Activated CD8-positive, alpha-beta memory T cell treated with anti-CD3 and anti-CD28 coated beads, Interleukin-2, amount 50 U/mL, for 48 hours (primary cell): ENCODE measurements at regions not wholly inside any gene's neighbourhood (a gene's known extent, or its start where the extent isn't known, plus 50 kb on each side); places are given as distances from the start of the nearest gene placed in this dataset.
"Not testable (repeated sequence)": the region's sequence is repeated elsewhere in the genome, so short reads cannot be mapped to it uniquely, and the experiment has no call there.

Experiments used
- DNase-seq: peaks from one replicate; pipeline ENCODE4 v3.0.0-alpha.2; 2020

DNA sequence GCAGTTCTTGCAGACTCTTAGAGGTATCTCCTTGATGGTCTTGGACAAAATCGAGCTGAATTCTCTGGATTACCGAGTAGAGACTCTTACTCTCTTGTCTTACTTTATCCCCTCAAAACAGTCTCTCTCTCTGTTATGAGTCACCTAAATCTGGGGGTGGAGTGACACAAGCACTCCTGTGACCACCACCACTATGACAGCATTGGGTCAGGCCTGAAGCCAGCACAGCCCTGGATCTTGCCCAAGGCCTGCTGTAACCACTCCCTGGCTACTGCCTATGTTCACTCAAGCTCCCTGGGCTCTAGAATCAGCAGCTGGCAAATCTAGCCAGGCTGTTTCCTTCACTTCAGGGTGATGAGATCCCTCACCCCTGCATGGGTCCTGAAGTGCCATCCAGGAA lies 662.5 kb downstream of the LUZP2 start:
- no peak for DNase-seq

DNA sequence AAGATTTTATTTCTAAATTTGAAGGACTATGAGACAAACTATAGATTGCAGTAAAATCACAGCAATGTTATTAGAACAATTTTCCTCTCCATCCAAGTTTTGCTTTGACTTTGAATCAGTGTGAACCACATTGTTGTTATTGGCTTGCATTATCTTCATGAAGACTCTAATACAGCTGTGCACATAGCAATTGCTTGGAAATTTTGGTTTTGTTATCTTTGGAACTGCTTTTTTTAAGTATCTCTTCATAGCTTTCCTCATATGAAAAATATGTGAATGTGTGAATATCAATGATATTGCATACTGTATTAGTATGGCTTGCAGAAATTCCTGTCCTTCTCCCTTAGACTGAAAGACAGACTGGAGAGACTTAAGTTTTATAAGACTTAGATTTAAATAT lies 666.6 kb downstream of the LUZP2 start:
- DNase-seq = no peak

DNA sequence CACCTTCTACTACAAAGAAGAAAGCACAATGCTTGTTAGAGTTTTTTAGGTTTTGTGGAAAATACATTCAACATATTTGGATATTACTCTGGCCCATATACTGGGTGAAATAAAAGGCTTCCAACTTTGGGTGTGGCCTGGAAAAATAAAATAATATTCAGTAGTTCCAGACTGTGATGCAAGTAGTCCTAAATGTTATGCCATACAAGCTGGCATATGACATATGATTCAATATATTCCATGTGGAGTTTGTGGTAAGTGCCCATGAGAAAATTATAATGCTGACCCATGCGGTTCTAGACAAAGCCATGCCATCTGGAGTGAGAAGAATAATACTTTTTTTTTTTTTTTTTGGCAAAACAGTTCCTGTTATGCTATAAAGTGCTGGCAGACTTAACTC lies 683.3 kb downstream of the LUZP2 start:
- no peak for DNase-seq

DNA sequence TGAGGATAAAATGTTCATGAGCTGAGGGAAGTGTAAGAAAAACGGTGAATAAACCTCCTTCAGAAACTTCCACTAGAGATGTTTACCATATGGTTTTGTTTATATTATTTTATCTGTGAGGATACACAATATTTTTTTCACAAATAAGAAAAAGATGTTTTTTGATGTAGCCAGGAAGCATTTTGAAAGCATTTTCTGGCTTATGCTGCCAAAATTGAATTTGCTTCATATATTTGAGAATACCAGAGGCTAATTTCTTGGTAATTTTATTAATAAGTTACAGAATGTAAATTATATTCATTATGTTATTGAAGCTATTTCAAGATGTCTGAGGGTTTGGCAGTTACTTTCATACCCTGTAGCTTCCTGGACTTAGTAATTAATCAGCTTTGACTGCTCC lies 686.6 kb downstream of the LUZP2 start:
- no peak for DNase-seq

DNA sequence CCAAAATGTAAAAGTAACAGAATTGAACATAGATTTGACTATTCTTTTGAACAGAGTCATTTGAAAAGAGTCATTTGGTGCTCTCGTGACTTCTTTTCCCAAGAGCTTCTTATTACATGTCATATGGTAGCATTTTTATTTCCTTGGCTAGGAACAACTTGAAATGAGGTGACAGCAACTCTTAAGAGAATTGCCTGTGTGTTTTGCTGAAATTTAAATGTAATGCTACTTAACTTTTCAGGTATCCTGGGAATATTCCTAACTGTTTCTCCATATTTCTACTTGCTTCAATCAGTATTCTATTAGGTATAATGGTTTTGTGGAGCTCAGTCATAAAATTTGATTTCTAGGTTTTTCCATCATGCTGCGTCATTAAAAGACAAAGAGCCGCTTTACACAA lies 700.7 kb downstream of the LUZP2 start:
- DNase-seq = no peak

DNA sequence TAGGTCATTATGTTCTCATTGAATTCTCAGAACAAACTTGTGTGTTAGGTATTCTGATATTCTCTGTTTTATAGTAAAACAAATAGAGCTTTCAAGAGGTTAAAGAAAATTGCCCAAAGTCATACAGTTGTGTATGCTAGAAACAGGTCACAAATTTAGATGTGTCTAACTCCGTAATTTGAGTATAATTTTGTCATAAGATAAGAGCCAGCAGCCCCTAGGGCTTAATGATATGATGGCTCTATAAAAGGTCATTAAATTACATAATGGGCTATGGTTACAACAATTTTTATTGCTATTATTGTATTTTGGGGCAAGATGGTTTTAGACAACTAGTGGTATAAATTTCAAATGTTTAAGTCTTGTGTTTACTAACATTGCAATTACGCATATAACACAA lies 701.9 kb downstream of the LUZP2 start:
- DNase-seq = no peak

DNA sequence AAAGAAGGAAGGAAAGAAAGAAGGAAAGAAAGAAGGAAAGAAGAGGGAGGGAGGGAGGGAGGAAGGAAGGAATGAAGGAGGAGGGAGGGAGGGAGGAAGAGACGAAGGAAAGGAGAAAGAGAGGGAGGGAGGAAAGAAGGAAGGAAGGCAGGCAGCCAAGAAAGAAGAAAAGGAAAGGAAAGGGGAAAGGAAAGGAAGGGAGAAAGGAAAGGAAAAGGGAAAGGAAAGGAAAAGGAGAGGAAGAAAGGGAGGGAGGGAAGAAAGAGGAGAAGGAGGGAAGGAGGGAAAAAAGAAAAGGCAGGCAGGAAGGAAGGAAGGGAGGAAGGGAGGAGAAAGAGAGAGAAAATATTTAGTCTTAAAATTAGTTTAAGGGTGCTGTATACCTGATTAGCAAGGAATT lies 704.1 kb downstream of the LUZP2 start:
- no peak for DNase-seq

DNA sequence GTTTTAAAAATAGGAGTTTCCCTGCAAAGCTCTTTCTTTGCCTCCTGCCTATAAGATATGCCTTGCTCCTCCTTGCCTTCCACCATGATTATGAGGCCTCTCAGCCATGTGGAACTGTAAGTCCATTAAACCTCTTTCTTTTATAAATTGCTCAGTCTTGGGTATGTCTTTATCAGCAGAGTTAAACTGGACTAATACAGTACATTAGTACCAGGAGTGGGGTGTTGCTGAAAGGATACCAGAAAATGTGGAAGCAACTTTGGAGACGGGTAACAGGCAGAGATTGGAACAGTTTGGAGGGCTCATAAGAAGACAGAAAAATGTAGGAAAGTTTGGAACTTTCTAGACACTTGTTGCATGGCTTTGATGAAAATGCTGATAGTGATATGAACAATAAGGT lies 709.9 kb downstream of the LUZP2 start:
- no peak for DNase-seq

DNA sequence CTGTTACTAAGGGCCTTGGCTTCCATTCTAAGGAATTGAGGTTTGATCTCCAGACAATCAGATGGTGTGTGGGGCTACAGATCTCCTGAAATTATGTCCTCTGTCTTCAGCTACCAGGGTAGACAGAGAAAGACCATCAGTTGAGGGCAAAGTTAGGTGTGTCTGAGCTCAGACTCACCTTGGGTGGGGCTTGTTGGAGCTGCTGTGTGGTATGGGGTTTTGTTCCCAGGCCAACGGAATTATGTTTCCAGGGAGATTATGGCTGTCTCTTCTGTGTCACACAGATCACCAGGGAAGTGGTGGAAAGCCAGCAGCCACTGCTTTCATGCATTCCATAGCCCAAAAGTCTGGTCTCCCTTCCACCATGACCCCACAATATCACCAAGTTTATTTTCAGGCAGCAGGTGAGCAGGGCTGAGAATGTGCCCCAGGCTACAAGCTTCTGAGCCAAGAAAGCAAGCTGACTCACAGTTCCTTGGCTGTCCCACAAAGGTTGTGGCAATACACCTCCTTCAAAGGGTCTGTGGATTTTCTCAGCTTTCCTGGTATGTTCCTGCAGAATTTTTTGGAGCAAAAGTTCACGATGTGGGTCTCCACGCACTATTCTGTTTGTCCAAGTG lies 714.9 kb downstream of the LUZP2 start:
- no peak for DNase-seq

DNA sequence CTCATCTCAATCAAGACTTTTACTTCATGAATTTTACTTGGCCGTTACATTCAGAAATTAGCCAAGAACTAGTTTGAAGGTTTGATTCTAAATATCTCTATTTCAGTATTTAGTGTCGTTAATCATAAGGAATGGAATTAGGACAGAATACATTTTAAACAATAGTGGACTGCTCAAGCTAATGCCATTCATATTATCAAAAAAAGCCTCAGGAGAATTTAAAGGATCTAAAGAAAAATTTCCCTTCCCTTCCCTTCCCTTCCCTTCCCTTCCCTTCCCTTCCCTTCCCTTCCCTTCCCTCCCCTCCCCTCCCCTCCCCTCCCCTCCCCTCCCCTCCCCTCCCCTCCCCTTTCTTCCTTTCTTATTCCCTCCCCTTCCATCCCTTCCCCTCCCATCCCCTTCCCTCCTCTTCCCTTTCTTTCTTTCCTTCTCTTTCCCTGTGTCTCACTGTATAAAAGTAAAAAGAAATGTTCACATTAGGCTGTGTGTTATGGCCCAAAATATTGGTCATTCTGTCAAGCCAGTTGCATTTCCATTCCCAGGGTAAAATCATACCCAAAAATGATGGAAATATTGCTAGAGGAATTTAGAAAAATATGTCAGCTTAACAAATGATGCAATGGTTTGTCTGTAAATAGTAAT lies 717.8 kb downstream of the LUZP2 start:
- DNase-seq = no peak

DNA sequence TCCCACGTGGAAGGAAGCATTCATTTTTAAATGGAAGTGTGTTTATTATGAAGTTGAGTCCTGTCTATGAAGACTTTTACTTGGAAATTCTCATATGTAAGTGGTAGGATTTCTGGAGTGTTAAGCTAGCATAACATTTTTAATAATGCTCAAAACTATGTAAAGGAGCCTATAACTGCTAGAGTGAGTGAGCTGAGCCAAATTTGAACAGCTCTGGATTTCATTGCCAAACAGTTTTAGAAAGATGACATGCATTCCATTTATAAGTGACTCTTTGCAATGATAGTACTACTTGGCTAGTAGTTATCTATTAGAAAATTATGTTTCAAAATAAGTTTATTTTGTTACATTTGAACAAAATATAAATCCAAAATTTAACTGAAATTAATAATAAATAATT lies 721.2 kb downstream of the LUZP2 start:
- no peak for DNase-seq

DNA sequence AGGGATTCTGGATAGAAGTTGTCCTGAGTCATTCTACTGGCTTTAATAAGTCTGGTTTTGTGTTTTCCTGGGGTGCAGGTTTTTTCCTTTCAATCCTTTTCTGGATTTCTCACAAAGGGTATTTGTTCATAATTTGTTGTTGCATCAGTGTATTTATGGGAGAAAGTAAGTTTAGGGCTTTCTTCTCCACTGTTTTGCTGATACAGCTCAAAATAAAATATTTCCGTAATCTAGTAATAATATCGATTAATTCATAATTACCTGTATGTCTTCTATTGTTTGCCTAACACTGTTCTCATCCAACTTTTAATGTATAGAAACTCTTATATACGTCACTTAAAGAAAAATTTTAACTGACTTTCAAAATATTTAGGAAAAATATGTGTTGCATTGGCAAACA lies 728.2 kb downstream of the LUZP2 start:
- no peak for DNase-seq

DNA sequence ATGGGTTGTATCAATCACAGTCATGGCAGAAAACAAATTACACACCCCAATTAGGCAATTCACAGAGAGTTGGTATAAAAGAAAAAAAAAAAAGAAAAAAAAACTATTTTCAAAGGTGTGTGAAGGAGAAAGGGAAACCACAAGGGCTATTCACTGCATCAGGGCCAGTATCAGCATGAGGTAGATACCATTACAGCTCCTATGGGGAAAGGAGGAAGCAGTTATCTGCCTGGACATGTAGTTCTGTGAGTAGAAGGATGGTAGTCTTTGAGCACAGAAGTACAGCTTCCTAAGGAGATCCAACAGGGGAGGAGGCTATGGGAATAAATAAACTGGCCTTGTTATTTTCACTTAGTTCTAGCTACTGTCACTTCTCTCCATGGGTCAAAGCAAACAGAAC lies 746.1 kb downstream of the LUZP2 start:
- DNase-seq = no peak

DNA sequence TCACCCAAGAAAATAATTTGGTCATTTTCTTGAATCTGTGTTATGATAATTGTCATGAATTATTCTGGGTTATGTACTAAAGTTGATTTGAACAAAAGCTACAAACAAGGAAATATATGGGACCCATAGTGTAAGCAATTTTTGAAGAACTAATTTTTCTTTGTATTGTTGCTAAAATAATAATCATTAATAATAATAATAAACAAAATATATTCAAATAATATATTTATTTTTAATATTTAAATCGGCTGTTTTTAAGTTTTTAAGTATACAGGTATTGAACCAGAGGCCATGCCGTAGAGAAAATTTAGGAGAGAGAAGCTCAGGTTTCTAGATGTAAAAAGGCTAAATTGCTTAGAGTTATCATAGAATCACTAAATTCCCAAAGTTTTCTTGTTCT lies 747.3 kb downstream of the LUZP2 start:
- no peak for DNase-seq

DNA sequence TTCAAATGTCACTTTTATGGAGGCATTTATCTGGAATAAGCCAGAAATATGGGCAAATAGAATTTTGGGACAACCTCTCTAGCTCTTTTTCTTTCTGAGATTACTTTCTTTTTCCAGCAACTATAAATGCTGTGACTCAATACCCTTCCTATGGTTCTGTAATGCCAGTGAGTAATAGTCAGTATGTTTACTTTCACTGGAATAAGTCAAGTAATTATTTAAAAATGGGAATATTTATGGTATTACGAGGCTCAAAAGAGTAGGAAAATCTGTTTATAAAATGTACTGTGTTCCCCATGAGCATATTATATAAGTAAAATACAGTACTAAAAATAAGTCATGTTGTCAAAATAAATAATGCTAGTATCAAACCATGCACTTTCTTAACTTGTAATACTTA lies 750.5 kb downstream of the LUZP2 start:
- DNase-seq = no peak

DNA sequence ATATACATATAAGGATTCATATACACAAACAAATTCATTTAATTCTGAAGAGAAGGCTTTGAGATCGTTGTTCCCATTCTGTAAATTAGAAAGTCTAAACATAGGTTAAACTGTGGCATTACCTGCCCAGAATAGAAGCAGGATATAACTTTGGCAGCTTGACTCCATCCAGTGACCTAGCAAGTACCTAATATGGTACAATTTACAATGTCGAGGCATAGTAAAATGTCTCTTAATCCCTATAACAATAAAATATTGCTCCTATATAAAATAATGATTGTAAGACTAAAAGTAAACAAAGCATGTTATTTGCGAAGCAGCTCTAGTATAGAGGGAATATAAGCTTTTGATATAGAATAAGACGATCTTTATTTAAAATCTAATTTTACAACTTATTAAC lies 756.0 kb downstream of the LUZP2 start:
- no peak for DNase-seq

DNA sequence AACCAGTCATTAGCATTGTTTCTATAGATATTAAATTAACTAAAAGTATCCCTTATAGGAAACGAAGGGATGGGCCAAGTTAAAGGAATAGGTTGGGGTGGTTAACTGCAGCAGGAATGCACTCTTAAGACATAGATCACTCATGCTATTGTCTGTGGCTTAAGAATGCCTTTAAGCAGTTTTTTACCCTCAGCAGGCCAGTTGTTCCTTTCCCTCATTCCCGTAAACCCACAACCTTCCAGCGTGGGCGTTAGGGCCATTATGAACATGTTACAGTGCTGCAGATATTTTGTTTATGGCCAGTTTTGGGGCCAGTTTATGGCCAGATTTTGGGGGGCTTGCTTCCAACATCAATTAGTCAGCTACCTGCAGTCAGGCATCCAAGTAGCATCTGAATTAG lies 767.0 kb downstream of the LUZP2 start:
- not testable (repeated sequence) for DNase-seq

DNA sequence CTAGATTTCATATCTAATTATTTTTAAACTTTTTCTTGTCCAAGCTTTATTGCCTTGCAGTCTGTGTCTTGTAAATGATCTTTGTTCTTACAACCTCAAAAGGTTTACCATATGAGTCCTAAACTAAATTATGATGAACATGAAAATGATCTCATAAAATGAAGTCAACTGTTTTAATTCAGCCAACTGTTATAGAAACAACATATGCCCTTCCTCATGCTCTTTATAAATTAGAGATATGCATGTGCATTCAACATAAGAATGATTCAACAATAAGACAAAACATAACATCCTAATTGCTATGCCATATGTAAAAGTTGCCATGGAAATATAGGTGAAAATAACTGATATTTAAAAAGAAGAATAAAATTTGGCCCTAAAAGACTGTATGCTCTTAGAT lies 774.4 kb downstream of the LUZP2 start:
- no peak for DNase-seq

DNA sequence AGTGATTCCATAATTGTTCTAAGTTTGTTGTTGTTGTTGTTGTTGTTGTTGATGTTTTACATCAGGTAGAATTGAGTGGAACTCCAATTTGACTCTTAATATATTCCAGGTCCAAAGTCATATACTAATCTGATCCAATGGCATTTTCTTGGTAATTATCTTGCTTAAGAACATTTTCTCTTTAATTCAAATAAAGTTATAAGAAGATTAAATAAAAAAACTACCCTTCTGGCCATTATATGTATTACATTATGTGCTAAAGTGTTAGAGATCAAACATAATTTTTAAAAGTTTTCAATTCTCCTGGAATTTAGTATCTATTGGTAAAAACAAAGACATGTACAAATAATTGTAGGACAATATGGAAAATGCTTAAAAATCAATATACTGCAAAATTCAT lies 775.4 kb downstream of the LUZP2 start:
- DNase-seq = no peak

DNA sequence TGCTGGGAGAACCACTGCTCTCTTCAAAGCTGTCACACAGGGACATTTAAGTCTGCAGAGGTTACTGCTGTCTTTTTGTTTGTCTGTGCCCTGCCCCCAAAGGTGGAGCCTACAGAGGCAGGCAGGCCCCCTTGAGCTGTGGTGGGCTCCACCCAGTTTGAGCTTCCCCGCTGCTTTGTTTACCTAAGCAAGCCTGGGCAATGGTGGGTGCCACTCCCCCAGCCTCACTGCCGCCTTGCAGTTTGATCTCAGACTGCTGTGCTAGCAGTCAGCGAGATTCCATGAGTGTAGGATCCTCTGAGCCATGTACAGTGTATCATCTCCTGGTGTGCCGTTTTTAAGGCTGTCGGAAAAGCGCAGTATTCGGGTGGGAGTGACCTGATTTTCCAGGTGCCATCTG lies 784.0 kb downstream of the LUZP2 start:
- DNase-seq = not testable (repeated sequence)

DNA sequence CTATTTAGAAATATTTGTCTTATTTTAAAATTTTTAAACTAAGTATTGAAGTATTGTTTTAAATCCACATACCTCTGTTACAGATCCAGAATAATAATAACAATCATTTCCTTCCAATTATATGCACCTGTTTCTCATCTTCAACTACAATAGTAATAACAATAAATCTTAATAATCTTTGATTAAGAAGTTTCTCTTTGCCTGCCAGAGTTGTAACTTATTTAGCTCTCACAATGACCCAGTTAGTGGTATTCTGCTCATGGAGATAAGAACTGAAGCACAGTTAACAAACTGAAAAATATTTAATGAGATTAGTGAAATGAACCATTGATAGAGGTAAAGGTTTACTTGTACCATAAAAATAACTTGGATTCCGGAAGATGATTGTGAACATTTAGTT lies 796.3 kb downstream of the LUZP2 start:
- DNase-seq = no peak

DNA sequence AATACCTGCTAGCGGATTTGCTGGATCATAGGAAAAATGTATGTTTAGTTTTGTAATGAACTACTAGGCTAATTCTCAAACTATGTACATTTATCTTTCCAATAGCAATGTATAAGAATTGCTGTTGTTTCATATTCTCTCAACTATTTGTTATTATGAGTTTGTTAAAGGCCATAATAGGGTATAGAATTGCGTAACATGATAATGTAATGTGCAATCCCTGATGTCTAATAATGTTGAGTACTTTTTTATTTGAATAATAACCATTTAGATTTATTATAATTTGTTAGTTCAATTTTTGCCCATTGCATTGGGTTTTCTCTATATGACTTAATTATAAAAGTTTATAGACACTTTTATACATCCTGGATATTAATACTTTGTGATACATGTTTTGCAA lies 801.6 kb downstream of the LUZP2 start:
- no peak for DNase-seq

DNA sequence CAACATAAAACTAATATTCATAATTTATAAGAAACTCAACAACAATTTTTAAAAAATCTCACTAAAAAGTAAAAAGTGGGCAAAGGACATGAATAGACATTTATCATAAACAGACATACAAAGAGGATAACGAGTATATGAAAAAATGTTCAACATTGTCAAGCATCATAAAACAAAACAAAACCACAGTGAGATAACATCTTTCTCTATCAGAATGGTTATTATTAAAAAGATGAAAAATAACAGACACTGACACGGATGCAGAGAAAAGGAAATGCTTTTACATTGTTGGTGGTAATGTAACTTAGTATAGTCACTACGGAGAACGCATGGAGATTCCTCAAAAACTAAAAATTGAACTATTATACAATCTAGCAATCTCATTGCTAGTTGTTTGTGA lies 813.0 kb downstream of the LUZP2 start:
- no peak for DNase-seq

DNA sequence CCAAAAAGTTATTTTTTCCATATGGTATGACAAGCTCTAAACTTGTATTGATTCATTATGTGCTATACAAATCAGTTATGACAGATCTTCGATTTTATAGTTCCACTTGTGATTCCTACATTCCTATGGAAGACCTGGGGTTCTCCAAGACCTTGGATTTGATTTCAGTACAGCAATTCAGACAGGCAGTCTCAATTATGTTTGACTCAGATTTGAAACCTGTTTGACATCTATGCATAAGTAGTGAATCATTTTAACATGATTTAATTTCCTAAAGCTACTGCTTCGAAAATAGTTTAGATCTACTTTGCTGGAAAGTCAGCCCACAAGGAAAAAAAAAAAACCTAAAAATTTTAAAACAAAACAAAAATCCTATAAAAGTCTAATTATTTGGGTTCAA lies 820.4 kb downstream of the LUZP2 start:
- DNase-seq = no peak

DNA sequence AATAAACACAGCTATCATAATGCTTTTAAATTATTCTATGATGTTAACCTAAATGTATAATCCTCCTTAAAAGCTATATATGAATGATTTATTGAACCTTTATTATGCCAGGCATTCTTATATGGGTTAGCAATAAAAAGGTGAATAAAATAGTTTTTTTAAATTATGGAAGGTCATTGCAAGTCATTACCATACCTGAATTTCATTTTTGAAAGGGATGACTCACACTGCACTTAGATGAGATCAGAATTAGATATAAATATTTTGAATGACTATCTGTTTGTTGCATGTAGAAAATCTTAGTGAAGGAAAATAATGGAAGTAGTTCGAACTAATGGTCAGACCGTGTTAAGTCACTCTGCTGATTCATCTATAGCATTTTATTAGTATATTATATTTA lies 822.3 kb downstream of the LUZP2 start:
- DNase-seq = no peak
